Aorta (tissue), 5 donors: ENCODE measurements at regions not wholly inside any gene's neighbourhood (a gene's known extent, or its start where the extent isn't known, plus 50 kb on each side); places are given as distances from the start of the nearest gene placed in this dataset.

Experiments
- ATAC-seq: fragments of 200-7000 bp; cut with Tn5 transposase; one replicate; pipeline ENCODE4 v1.9.1; 2022; ENCODE audit warnings: moderate library complexity; ENCODE audit not compliant: low FRiP score
- DNase-seq, 2 donors: peaks; one replicate each; pipeline ENCODE4 v3.0.0-alpha.2; 2020
- H3K27ac ChIP-seq, 2 donors: one replicate each; pipeline ENCODE4 v1.5.1; 2013; ENCODE audit warnings: low read length in 2 of 2, mild to moderate bottlenecking in 2 of 2, moderate library complexity in 2 of 2, control low read depth in 1 of 2, inconsistent platforms in 1 of 2, low read depth in 1 of 2
- H3K27me3 ChIP-seq, 2 donors: one replicate each; pipeline ENCODE4 v1.6.1; 2013; ENCODE audit warnings: control low read depth in 1 of 2, low read length in 1 of 2, mild to moderate bottlenecking in 1 of 2, moderate library complexity in 1 of 2; ENCODE audit not compliant: insufficient read depth in 2 of 2, control insufficient read depth in 1 of 2
- H3K36me3 ChIP-seq, 2 donors: one replicate each; pipeline ENCODE4 v1.6.1; 2013; ENCODE audit warnings: control low read depth in 1 of 2, low read length in 1 of 2, mild to moderate bottlenecking in 1 of 2; ENCODE audit not compliant: insufficient read depth in 2 of 2, control insufficient read depth in 1 of 2
- H3K4me1 ChIP-seq, 2 donors: one replicate each; pipeline ENCODE4 v1.6.1; 2013; ENCODE audit warnings: low read length in 2 of 2, control low read depth in 1 of 2, mild to moderate bottlenecking in 1 of 2, moderate library complexity in 1 of 2; ENCODE audit not compliant: insufficient read depth in 2 of 2, control insufficient read depth in 1 of 2
- H3K4me3 ChIP-seq, 2 donors: one replicate each; pipeline ENCODE4 v1.5.1; 2013; ENCODE audit warnings: low read length in 2 of 2, control low read depth in 1 of 2, mild to moderate bottlenecking in 1 of 2
- H3K9me3 ChIP-seq: one replicate; pipeline ENCODE4 v1.6.1; 2013; ENCODE audit warnings: mild to moderate bottlenecking, low read length; ENCODE audit not compliant: control insufficient read depth
- WGBS, 2 donors: extraction: QIAGEN DNeasy Blood & Tissue Kit; methylation state at CpG; one replicate each; pipeline ENCODE4 v1.1.7; 2013; 5-methylcytosine and 5-hydroxymethylcytosine counted together
- intact Hi-C, 2 donors: fragments of 100-400 bp; cut with DNase I; formaldehyde crosslinking; loops; one replicate each; pipeline versions ENCODE4 v1.14.2 to v1.15.0; 2022
- donor health status: healthy with polysubstance abuse.
- donor health status: Bipolar disorder and iron deficiency.
- donor health status: DM: no; HTN: no; CAD: no.
- donor health status: DM: no; HTN: no; CAD: no.
- donor health status: DM: yes; HTN: yes; CAD: no.

DNA sequence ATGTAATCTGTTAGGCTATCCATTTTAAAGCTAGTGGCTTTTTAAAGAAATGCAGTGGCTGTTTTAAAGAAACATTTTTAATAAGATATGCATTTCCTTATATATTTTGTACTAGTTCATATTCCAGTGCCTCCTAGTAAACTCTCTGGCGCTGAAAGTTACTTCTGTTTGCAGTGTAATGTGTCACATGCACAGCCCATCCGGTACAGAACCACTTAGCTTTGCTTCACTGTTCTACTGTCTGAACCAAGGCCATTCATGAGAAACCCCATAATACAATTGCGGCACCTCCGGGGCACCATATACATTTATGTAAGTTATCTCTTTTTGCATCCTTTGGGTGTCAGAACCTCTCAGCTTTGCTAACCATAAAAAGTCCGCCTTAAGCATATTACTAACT is 114.6 kb upstream of the KCTD1 start:
- Histone ChIP-seq H3K4me1 (no peaks in the 10 kb centered on the region), H3K4me3 (no peak overlapping the region), H3K27ac (no peak overlapping the region), H3K27me3 (no peaks in the 10 kb centered on the region), H3K36me3 (no peaks in the 10 kb centered on the region), H3K9me3 (no peaks in the 10 kb centered on the region)
- WGBS, 2 donors = 80 to 84% methylated on average over 5 of the region's 5 CpGs
- ATAC-seq = no peak
- intact Hi-C loops = loop anchor here in 1 of 2 donors (5.0 kb wide), 1 partner anchor 36 kb away; no protein-coding TSS in a partner anchor
- DNase-seq = no peak

DNA sequence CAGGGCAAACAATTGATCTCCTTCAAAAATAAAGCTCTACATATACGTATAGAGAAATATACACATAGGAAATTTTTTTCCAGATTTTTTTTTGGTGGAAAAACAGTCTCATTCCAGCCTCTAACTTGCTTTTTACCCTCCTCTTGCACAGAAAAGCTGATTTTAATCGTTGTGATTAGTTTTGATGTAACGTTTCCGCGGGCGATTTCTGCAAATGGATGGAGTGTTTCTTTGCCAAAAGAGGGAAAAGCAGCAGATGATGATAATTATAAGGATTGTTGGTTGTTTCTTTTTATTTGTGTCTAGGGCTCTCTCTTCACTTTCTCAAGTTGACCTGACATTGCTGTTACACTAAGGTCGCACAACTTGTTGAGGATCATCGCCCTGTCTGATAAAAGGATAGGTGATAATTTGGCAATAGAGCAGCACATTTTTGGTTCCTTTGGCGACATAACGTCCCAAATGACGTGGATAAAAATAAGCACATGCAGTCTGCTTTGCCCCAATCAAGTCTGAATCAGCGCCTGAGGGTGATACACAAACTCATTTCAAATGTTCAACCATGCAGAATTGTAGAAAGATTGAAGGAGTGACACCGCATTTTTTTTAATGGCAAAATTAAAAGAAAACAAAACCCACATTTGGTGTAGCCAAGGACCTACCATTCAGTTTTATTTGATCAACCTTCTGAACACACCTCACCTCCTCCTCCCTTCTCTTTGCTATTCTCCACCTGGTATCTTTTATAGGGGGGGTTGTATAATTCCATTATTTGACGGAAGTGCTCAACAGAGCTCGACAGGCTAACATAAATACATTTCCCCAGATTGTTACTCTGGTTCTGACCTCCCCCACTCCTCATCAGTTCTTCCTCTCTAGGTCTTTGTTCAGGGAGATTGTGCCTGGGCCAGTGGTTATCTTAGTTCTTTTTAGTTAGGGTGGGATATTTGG is 109.6 kb upstream of the KCTD1 start:
- 7 to 9% methylated on average over 15 of the region's 15 CpGs for WGBS, 2 donors
- DNase-seq = no peak
- H3K27ac ChIP-seq = no peak overlapping the region
- H3K9me3 ChIP-seq = no peaks in the 10 kb centered on the region
- no peaks in the 10 kb centered on the region for H3K4me1 ChIP-seq
- intact Hi-C loops = loop anchor here (5.0 to 10.0 kb wide), 5 partner anchors 111 to 573 kb away; partner anchors contain the start of genes KCTD1 (in 1 of the 2) and TAF4B (in 1 of the 2)
- ATAC-seq = no peak
- H3K27me3 ChIP-seq = no peaks in the 10 kb centered on the region
- peak overlapping the region; percentile 97 to 100 for H3K4me3 ChIP-seq
- H3K36me3 ChIP-seq = no peaks in the 10 kb centered on the region

DNA sequence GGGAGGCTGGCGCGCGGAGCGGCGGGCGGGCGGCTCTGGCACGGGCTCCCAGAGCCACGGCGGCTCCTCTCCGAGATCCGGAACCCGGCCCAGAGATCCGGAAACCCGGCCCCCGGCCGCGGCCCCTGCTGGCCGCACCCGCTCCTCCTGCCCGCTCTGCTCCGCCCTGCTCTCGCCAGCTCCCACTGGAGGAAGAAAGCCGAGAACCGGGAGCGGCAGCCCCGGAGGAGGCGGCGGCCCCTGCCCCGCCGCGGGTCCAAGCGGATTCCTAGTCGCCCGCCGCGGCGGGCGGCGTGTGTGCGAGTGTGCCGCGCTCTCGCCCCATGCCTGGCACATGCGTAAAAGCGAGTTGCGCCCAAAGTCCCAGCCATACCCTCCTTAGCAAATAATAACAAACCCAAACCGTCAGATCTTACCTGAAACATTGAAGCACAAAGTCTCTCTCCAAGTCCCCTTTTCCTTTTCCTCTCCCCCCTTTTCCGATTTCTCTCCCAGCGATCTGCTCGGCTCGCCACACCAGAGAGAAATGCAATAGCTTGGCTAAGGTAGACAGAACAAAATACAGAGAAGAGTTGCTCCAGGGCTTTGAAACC is 108.7 kb upstream of the KCTD1 start:
- 1% methylated on average over 33 to 52 of the region's 52 CpGs for WGBS, 2 donors
- peak overlapping the region; percentile 37 to 61 for H3K27ac ChIP-seq
- H3K4me3 ChIP-seq = peak overlapping the region; percentile 97 to 100
- no peaks in the 10 kb centered on the region for H3K9me3 ChIP-seq
- no peaks in the 10 kb centered on the region for H3K27me3 ChIP-seq
- DNase-seq = peak; percentile 86 to 93
- no peaks in the 10 kb centered on the region for H3K36me3 ChIP-seq
- H3K4me1 ChIP-seq = no peaks in the 10 kb centered on the region
- intact Hi-C loops = loop anchor here (5.0 to 10.0 kb wide), 5 partner anchors 110 to 572 kb away; partner anchors contain the start of genes KCTD1 (in 1 of the 2) and TAF4B (in 1 of the 2)
- peak; percentile 90 for ATAC-seq

DNA sequence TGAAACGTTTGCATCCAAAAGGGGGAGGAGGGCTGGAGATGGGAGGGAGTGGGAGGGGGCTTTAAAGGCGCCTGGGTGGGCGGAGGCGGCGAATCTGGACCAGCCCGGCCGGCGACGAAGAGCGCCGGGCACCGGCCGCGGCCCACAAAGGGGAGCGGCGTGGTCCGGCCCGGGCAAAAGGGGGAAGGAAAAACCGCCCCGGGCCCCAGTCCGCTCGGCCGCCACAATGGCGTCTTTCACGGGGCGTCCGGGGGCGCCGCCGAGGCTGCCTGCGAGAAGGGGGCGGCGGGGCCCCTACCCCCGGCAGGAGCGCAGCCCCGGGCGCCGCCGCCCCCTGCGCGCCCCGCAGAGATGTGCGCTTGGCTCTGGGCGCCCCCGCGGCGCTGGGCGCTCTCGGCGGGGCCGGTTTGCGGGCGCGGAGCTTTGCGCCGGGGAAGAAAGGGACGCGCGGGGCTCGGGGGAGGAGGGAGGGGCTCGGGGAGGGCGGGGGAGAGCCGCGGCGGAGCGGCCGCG is 108.1 kb upstream of the KCTD1 start:
- intact Hi-C loops = loop anchor here (5.0 to 10.0 kb wide), 5 partner anchors 109 to 572 kb away; partner anchors contain the start of genes KCTD1 (in 1 of the 2) and TAF4B (in 1 of the 2)
- DNase-seq (peak in 1 of 2 donors; percentile 76), ATAC-seq (peak; percentile 56)
- Histone ChIP-seq H3K27me3 (no peaks in the 10 kb centered on the region), H3K4me1 (no peaks in the 10 kb centered on the region), H3K9me3 (no peaks in the 10 kb centered on the region), H3K27ac (peak overlapping the region; percentile 61 to 77), H3K4me3 (peak overlapping the region; percentile 97 to 100), H3K36me3 (no peaks in the 10 kb centered on the region)
- 1% methylated on average over 20 to 68 of the region's 68 CpGs for WGBS, 2 donors

DNA sequence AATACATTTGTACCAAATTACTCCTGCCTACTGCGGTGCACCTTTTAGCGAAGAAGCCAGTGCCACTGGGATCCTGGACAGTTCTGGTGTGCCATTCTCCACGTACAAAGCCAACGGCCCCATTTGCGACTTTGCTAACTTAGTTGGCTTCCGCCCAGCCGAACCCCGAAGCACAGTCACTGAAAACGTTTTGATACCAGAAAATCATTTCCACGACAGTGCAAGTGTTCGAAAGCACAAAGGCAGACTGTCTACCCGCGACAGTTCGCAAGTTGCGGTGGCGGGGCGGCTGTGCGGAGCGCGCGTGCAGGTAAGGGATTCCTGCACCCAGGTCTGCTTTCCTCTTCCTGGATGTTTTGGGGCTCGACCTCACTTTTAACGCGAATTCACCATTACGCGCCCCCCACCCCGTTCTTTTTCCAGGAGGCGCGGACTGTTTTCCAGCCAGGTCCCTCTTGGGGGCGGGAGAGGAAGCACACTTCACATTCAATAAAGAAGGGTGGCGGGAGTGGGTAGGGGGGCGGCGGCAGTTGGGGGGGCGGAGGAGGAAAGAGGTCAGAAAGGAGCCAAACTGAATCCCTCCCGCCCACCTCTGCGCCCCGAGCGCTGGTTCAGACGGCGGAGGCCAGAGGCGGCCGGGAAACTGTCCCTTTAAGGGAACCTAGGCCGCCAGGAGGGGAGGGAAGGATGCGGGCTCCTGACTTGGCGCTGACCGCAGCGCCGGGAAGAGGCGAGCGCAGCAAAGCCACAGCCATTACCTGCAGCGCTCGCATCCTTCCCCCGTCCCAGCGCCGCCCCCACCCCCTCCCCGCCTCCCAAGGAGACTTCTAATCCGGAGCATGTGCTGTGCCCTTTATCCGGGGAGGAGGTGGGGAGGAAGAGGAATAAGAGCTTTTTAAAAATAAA is 107.4 kb upstream of the KCTD1 start:
- 0 to 1% methylated on average over 54 to 58 of the region's 58 CpGs for WGBS, 2 donors
- peak; percentile 62 to 82 for DNase-seq

DNA sequence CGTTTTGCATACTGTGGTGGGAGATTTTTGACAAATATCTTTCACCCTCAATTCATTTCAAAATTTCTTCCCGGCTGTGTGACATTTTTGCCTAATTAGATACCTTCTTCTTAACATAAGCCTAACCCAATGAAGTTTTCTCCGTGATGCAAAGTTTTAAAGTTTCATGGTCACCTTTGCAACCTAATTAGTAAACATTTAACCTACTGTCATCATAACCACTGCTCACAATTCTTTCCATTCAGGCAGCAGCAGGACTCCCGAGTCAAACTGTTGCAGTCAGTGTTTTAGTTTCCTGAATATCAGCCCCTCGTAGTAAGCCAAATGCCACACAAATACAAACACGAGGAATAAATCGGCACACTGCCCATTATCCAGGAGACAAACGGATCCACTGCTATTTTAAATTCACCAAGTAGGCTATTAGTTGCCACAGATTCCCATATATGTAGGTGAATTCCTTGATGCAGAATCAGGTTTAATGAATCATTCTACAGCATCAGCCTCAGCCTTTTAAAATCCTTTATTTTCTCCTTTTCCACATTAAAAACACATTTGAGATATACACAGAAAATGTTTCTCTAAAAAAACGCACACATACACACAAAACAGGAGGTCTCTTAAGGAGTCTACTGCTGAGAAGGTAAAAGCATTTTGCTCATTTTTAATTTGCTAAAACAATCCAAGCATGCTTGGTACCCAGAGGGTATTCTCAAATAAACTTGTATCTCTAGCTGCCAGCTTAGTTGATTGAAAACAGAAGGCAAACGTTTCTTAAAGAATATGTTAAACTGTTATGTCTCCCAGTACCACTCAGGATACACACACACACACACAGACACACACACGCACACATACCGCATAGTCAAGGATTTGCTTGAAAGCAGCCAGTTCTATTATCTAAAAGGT is 106.5 kb upstream of the KCTD1 start:
- H3K36me3 ChIP-seq = no peaks in the 10 kb centered on the region
- DNase-seq = no peak
- no peak for ATAC-seq
- no peak overlapping the region for H3K4me3 ChIP-seq
- no peaks in the 10 kb centered on the region for H3K9me3 ChIP-seq
- no peaks in the 10 kb centered on the region for H3K27me3 ChIP-seq
- intact Hi-C loops = loop anchor here (5.0 to 10.0 kb wide), 5 partner anchors 108 to 570 kb away; partner anchors contain the start of genes KCTD1 (in 1 of the 2) and TAF4B (in 1 of the 2)
- 9% methylated on average over 12 of the region's 12 CpGs for WGBS, 2 donors
- H3K4me1 ChIP-seq = no peaks in the 10 kb centered on the region
- peak overlapping the region in 1 of 2 donors; percentile 43 for H3K27ac ChIP-seq

More for the DNA sequence above, 107.4 kb upstream of the KCTD1 start:
- Histone ChIP-seq H3K27me3 (no peaks in the 10 kb centered on the region), H3K4me3 (peak overlapping the region; percentile 97 to 100), H3K36me3 (no peaks in the 10 kb centered on the region), H3K27ac (peak overlapping the region in 1 of 2 donors; percentile 77), H3K4me1 (no peaks in the 10 kb centered on the region), H3K9me3 (no peaks in the 10 kb centered on the region)
- peak; percentile 84 for ATAC-seq
- intact Hi-C loops = loop anchor here (5.0 to 10.0 kb wide), 5 partner anchors 108 to 571 kb away; partner anchors contain the start of genes KCTD1 (in 1 of the 2) and TAF4B (in 1 of the 2)

DNA sequence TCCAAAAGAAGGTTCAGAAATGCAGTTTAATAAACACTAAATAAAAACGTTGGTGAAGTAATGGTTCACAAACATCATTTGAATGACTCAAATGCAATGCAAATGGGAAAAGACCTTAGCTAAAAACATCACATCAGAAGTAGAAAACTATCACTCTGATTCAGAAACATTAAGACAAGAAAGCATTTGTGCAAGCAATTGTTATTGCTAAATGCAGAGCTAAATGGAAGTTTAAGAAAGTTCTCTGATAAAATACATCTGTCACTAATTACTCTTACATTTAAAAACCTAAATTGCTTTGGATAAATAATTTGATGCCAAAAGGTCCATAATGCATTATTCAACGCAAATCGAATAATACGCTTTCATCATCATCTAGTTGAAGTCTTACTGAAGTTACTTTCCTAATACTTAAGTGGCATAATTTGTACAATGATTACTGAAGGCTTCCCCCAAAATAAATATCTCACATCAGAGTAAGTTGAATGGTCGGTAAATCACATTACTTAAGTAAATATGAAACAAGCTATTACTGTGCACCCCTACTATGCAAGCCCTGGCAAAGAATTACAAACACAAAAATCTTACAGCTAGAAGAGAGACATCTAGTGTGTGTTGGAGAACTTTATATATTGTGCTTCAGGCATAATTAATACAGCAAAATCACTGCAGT is 105.7 kb upstream of the KCTD1 start:
- ATAC-seq (no peak), DNase-seq (no peak)
- intact Hi-C loops = loop anchor here in 1 of 2 donors (10.0 kb wide), 3 partner anchors 349 to 569 kb away; partner anchors contain the start of gene TAF4B
- no peaks in the 10 kb centered on the region for H3K4me1 ChIP-seq
- H3K9me3 ChIP-seq = no peaks in the 10 kb centered on the region
- H3K36me3 ChIP-seq = no peaks in the 10 kb centered on the region
- no peaks in the 10 kb centered on the region for H3K27me3 ChIP-seq
- no peak overlapping the region for H3K27ac ChIP-seq
- no peak overlapping the region for H3K4me3 ChIP-seq
- WGBS, 2 donors = 43% methylated on average over 5 of the region's 5 CpGs
